ENCODE measurements at regions not wholly inside any gene's neighbourhood (a gene's known extent, or its start where the extent isn't known, plus 50 kb on each side); places are given as distances from the start of the nearest gene placed in this dataset.
A peak's percentile ranks its signal among the peaks of the same experiment; 100 is the strongest.

GRCh38 chr2:180359522-180360282 is 352.6 kb upstream of the CWC22 start:
- TF ChIP-seq CTCF (conservative IDR thresholded peaks at IDR 0.05 in 1 of 2, IDR thresholded peaks at IDR 0.05 in 1 of 2; ENCODE audit: extremely low read depth in 1 of 2, insufficient read depth in 1 of 2, low read depth in 1 of 2, low read length in 2 of 2) (peak in 1 of 2 donors; percentile 38), EZH2 (IDR thresholded peaks at IDR 0.05; ENCODE audit: borderline replicate concordance, low read length) (no peak)

All from mammary epithelial cell (primary cell).